NCI-H774 (cell line): ENCODE measurements at regions not wholly inside any gene's neighbourhood (a gene's known extent, or its start where the extent isn't known, plus 50 kb on each side); places are given as distances from the start of the nearest gene placed in this dataset.

Experiments used
- DNase-seq: peaks from one replicate; lab custom pipeline; 2025; lab: John Stamatoyannopoulos, UW

GRCh38 chr6:21816231-21816630 lies 222.7 kb downstream of the SOX4 start:
- DNase-seq: no peak

- DNase-seq: no peak
These were observed 226.9 kb downstream of the SOX4 start for GRCh38 chr6:21820442-21820841.

DNA sequence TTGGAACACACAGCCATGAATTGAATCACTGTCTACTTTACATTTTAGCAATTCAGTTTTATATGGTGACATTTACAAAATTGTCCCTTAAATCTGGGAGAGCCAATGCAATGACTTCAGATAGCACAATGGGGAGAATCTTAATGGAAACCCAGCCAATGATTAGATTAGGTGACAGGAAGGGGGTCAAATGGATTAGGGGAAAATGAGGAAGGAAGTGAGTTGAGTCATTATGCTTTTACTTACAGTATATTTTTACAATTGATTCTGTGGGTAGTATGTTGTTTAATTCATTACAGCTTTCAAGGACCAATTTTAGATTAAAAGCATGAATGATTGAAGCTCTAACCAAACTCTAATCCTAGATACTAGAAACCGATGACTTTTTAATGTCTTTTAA lies 229.8 kb downstream of the SOX4 start:
- DNase-seq: no peak

DNA sequence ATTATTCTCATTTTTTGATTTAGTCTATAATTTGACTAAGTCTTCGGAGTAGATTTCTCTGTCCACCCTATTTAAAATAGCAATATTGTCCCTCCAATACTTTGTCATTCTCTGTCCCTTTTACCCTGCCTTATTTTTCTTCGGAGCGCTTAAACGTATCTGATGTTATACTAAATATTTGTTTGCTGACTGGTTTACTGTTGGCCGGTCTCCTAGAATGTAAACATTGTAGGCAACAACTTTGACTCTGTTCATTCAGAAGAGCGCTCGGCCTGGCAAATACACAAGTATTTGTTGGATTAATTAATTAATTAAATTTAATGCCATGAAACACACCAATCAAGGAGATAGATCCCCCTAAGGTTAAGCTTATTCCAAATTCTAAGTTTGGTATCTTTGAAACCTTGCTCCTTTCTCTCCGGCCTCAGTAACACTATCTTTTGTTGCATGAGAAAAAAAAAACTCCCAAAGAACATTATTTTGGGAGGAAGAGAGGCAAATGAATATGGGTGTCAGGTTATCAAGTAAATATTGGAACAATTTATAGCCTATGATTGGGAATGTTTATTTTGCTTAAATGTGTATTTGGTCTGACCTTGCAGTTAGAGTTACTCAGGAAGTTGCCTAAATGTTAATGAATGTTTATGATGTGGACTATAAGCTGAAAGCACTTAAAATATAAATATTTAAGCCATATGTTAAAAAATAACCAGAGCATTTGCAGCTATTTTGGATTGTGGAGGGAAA lies 231.1 kb downstream of the SOX4 start:
- DNase-seq: peak; percentile 29

- DNase-seq: no peak
These were observed 232.5 kb downstream of the SOX4 start for GRCh38 chr6:21826023-21826422.

- no peak for DNase-seq
These were observed 233.4 kb downstream of the SOX4 start for GRCh38 chr6:21826904-21827303.

DNA sequence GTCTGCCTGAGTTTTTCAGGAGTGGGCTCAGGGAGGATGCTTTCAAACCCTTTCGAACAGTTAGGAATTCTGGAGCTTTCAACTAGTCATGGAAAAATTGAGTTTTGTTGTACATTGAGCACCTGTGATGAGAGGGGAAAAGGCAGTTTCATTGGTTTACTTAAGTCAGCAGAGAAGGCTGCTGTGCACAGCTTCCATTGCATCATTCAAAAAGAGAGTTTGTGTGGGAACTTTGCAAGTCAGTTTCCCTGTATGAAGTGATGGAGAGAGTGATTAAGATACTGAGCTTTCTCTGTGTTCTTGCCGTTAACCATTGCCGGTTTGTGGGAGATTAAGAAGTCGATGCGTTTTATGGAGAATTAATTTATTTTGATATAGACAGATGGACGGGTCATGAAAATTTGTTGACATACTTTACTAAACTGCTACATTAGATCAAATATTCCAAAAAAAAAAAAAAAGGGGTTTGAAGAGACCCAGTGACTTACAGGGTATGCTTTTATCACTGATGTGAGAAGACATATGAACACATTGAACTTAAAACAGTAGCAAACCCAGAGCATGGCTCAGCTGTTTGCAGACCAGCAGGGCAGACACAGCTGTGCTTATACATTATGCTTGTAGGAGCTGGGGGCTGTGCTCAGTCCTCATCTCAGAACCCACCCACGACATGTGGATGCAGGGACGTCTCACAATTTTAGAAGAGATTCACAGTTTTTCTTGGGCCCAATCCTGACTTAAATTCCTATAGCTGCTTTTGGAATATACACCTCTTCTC lies 234.1 kb downstream of the SOX4 start:
- no peak for DNase-seq

GRCh38 chr6:21828704-21829103 lies 235.2 kb downstream of the SOX4 start:
- DNase-seq: no peak

- no peak for DNase-seq
These were observed 235.6 kb downstream of the SOX4 start for GRCh38 chr6:21829126-21829525.

DNA sequence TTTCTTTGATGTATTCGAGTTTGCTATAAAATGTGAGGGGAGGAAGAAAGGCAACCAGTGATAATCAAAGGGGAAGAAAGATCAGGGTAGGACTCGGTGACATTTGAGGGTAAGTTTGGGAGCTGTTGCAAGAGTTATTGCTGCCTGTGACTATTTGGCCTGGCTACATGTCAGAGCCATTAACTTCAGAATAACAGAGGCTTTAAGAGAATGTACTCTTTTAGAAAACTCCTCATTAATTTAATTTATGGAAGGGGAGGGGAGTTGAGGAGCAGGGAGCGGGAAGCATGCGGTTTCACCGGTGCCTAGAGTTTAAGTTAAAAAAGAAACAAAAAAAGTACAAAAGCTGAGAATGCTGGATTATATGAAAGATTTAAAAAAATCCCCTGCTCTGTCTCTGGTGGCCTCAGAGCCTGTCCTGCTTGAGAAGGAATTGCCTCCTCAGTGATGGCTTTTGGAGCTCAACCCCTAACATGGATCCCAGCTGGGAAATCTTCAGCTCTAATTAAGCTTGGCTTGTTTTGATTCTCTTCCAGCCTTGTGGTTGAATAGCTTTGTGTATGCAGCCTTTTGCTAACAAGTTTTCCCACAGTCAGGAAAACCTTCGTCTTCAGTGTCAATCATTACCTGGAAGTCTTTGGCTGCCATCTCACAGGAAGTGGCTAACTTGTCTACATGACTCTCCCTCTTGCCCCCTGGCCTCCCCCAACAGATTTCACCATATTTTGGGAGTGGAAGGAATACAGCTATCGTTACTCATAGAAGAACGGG lies 238.2 kb downstream of the SOX4 start:
- no peak for DNase-seq

DNA sequence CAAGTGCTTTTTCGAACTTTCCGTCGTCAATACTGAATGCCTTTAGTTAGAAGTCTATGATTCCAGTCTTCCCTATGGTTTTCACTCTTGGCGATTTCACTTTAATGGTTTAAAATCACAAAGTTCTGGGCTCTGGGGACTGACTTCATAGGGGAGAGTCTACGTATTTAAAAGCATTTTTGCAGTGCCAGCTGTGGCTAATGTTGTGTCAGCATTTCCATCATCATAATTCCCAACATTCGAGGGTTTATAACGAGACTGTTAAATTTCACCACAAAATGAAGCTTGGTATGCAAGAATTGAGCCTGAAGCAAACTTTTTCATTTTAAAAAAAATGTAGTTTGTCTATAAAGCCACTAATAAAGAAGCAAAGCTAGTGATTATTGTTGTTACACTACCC lies 242.7 kb downstream of the SOX4 start:
- DNase-seq: no peak

DNA sequence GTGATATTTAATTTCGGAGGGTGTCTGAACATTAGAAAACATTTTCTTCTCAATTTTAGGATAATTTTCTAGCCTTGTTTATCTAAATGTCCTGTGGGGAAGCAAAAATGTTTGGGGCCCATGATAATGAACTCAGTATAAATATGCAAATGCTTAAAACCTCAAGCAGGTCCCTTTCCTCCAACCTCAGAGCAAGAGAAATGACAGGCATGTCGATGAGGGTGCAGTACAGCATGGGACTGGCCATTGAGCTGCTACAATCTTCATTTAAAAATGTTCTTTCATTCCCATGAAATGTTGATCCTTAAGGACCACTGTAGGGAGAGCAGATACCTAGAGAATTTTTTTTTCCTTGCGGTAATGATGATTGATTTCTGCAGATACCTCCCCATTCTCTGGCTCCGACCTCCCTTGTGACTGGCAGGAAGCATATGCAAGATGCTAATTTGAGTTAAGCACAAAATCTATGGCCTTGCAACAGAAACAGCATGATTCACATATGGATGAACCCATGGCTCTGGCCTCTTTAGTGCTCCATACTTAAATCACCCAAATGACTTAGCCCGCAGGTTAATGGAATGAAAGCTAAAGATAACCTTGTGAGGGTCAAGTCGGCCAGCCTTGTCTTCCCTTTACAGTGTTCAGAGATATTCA lies 243.3 kb downstream of the SOX4 start:
- no peak for DNase-seq

GRCh38 chr6:21840428-21840827 lies 246.9 kb downstream of the SOX4 start:
- no peak for DNase-seq

DNA sequence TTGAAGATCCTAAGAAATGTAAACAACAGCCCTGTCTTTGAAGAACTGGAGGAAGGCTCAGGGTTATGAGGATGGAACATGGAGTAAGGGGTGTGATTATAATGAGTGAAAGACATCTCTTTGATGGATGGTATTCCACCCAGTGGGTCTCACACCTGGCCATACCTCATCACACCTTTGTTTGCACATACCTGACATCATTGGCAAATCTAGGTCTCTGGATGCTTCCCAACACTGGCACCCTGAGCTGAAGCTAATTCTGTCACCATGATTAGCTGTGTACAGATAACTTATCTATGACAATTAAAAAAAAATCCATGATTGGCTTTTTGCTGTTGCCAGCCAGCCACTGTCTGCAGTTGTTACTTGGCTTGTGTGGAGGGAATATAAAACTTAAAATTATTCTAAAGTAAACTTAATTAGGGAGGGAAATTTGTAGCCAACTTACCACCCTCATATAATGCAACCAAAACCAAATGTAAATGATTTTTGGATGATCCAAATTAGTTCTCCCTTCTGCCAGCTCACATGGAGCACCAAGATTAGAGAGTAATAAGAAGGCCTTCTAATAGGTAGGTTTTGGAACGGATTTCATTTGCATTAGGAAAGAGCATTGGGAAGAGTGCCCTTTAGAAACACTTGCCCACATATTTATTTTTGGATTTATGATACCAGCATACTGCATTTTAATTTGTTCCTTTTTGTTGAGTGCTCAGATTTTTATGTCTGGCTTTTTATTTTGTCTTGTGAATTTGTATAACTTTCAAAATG lies 249.5 kb downstream of the SOX4 start:
- peak; percentile 41 for DNase-seq

GRCh38 chr6:21844120-21844917 lies 250.8 kb downstream of the SOX4 start:
- no peak for DNase-seq

DNA sequence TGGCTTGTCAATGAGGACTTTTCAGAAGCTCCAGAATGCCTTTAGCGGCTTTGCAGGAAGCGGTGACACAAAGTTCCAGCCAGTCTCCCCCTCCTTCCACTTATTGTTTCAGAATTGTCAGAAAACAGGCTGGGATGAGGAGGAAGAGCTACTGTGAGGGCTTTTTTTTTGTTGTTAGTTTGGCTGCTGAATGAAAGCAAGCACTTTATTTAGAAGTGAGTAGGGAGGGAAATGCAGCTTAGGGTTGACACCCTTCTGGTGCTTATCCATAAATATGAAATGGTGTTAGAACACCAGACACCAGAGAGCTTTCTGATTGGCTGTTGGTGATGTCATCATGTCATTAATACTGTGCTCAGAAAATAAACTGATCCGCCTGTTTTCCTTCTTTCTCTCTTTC lies 251.5 kb downstream of the SOX4 start:
- peak; percentile 24 for DNase-seq

DNA sequence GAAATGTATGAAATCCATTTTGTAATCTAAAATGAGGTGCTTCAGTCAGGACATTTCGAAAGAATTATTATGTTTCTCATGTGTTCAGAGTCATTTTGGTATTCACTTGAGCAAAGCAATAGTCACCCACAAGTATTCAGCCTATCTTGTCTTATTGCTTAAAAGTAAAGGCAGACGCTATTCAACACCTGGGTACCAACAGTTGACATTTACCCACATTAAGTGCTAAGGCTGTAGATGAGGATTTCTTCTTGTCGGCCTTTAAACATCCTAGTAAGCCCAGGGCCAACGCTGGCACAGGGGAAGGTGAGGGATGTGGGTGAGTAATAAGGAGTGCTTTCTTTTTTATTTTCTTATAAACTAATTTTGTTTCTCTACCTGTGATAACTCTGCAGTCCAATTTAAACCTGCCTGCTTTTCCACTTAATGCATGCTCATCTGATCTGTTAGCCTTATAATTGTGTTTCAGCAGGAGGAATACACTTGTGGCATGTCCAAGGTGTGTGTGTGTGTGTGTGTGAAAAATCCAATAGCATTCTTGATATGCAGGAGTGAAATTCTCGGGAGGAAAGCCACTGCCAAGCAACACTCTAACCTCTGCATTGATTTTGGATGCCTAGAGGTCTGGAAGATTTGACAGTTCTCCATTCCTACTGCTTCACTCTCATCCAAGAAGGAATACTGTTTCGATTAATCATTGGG lies 252.0 kb downstream of the SOX4 start:
- DNase-seq: no peak

DNA sequence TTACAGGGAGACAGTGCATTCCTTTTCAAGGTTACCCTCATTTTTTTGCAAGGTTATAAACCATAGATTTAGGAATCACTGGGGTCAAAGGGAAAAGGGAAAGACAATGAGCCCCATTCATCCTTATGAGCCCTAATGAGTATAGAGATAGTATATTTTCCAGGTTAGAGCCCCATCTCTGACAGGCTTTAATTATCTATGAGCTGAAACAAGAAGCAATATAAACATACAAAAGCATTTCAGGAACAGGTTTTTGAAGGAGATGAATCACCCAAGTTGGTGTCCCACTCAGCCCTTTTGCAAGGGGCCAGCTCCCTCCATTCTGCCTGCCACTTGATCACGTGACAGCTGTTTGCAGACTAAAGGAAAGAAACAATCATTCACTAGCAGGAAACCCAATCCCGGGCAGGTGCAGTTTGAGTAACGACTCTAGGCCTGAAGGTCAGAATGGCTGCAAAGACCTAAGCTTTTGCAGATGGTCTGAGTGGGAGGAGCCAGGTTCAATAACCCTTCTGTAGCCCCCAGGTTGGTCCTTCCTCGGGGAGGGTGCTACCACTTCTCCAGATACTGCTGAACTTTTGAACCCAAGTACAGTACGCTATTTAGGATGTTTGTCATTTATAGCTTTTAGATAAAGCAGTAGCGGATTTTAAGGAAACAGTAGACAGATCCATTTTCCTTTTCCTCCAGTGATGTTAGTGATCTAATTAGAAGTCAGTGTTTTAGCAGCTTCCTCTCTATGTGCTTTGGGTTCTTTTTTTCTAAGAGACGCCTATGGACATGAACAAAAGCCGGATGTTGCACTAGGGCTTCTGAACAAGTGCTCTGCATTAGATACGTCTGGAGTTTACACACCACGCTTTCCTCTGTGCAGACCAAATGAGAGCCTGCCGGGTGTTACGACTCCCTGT lies 253.2 kb downstream of the SOX4 start:
- DNase-seq: peak; percentile 90
